HG03060 (cell line): ENCODE measurements at regions not wholly inside any gene's neighbourhood (a gene's known extent, or its start where the extent isn't known, plus 50 kb on each side); places are given as distances from the start of the nearest gene placed in this dataset.

Source experiments
- ATAC-seq: cut with Tn5 transposase; IDR thresholded peaks from one replicate; pipeline ENCODE4 v1.9.1; 2021; ENCODE audit warnings: low read depth, moderate number of reproducible peaks; ENCODE audit not compliant: unreplicated experiment

GRCh38 chr21:22827422-22827821 is 1829.2 kb downstream of the NCAM2 start:
- no peak for ATAC-seq

- no peak for ATAC-seq
Measured at GRCh38 chr21:22842875-22843274, 1844.7 kb downstream of the NCAM2 start.

GRCh38 chr21:22855581-22855980 is 1857.4 kb downstream of the NCAM2 start:
- ATAC-seq = no peak

- no peak for ATAC-seq
Measured at GRCh38 chr21:22871692-22872091, 1873.5 kb downstream of the NCAM2 start.

GRCh38 chr21:22880573-22880972 is 1882.4 kb downstream of the NCAM2 start:
- no peak for ATAC-seq

GRCh38 chr21:22881131-22881530 is 1882.9 kb downstream of the NCAM2 start:
- no peak for ATAC-seq

- no peak for ATAC-seq
Measured at GRCh38 chr21:22885079-22885478, 1886.9 kb downstream of the NCAM2 start.

GRCh38 chr21:22885614-22886013 is 1887.4 kb downstream of the NCAM2 start:
- ATAC-seq = no peak

- ATAC-seq = no peak
Measured at GRCh38 chr21:22889445-22889844, 1891.2 kb downstream of the NCAM2 start.

GRCh38 chr21:22890656-22891055 is 1892.4 kb downstream of the NCAM2 start:
- no peak for ATAC-seq

- ATAC-seq = no peak
Measured at GRCh38 chr21:22892028-22892427, 1893.8 kb downstream of the NCAM2 start.

GRCh38 chr21:22892740-22893139 is 1894.5 kb downstream of the NCAM2 start:
- no peak for ATAC-seq

- no peak for ATAC-seq
Measured at GRCh38 chr21:22898051-22898665, 1899.9 kb downstream of the NCAM2 start.

- ATAC-seq = no peak
Measured at GRCh38 chr21:22900490-22900889, 1902.3 kb downstream of the NCAM2 start.

GRCh38 chr21:22903851-22904250 is 1905.6 kb downstream of the NCAM2 start:
- no peak for ATAC-seq

- ATAC-seq = no peak
Measured at GRCh38 chr21:22904385-22904784, 1906.2 kb downstream of the NCAM2 start.

- no peak for ATAC-seq
Measured at GRCh38 chr21:22925032-22925431, 1926.8 kb downstream of the NCAM2 start.

GRCh38 chr21:22927469-22927868 is 1929.3 kb downstream of the NCAM2 start:
- no peak for ATAC-seq

GRCh38 chr21:22941779-22942490 is 1943.7 kb downstream of the NCAM2 start:
- ATAC-seq = no peak

- no peak for ATAC-seq
Measured at GRCh38 chr21:22955559-22955958, 1957.3 kb downstream of the NCAM2 start.

GRCh38 chr21:22961258-22961657 is 1963.0 kb downstream of the NCAM2 start:
- no peak for ATAC-seq

GRCh38 chr21:22965455-22966135 is 1967.4 kb downstream of the NCAM2 start:
- no peak for ATAC-seq
